ENCODE measurements at regions not wholly inside any gene's neighbourhood (a gene's known extent, or its start where the extent isn't known, plus 50 kb on each side); places are given as distances from the start of the nearest gene placed in this dataset.
"Not testable (repeated sequence)": the region's sequence is repeated elsewhere in the genome, so short reads cannot be mapped to it uniquely, and the experiment has no call there.

DNA sequence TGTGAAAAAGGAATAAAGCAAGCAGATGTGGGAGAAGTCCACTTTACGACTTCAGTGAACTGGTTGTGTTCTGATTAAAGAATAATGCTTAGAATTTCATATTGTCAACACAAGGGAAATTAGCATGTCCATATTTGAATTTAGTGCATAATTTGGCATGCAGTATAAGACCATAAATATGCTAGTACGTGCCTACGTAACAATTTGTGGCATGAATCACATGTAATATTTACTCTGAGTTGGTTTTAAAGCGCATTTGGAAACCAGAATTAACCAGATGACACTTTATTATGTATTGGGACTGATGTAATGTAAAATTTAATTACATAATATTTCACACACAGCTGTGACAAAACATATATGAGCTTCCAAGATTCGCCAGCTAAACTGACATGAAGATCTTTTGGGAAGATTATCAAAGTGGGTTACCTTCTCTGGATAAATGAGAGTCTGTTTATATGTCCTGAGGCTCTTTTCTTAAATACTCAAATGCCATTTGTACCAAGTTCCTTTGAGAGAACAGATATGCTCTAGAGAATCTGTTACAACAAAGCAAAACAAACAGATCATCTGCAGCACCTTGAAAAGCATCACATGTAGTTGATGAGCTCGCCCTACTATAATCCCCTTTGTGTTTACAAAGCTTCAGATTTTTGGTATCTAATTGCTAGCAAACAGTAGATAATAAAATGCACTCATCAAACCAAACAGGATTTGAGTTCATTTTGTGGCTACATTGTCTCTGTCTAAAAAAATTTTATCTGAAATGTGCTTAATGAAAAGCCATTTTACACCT lies 1468.6 kb downstream of the CDH11 start:
- H3K27me3 Mint-ChIP-seq (ENCODE audit: insufficient read depth, unreplicated experiment) = no peaks in the 10 kb centered on the region
- H3K4me1 ChIP-seq = no peaks in the 10 kb centered on the region

DNA sequence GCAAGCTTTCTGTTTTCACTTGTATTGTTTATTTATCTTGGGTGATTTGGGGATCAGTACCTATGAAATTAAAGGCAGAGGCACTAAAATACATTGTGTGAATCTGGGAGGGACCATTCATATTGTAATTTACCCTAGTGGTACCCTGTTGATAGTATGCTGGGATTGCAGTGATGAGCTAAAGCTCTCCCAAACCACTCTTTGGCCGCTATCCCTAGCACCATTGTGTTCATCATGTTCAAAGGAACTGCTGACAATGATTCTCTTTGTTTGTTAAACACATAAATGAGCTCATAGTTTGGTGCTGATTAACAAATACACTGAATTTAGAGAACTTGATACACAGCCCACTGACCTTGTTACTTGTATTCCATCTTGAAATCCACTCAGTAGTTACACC lies 1469.8 kb downstream of the CDH11 start:
- ChIA-PET CTCF (no interaction called here), POLR2A (no interaction called here)
- TF ChIP-seq CTCF (IDR thresholded peaks at IDR 0.05; ENCODE audit: insufficient read depth in 1 of 2, low read depth in 1 of 2, low read length in 1 of 2, severe bottlenecking in 1 of 2, unreplicated experiment in 1 of 2) = no peak
- Mint-ChIP-seq H3K9me3 (ENCODE audit: unreplicated experiment) (no peaks in the 10 kb centered on the region), H3K27ac (ENCODE audit: unreplicated experiment) (no peak overlapping the region), H3K27me3 (ENCODE audit: insufficient read depth, unreplicated experiment) (no peaks in the 10 kb centered on the region), H3K4me1 (ENCODE audit: low read depth, unreplicated experiment) (no peaks in the 10 kb centered on the region), H3K4me3 (ENCODE audit: unreplicated experiment) (no peak overlapping the region), H3K36me3 (ENCODE audit: insufficient read depth, unreplicated experiment) (no peaks in the 10 kb centered on the region)
- Histone ChIP-seq H3K36me3 (ENCODE audit: control insufficient read depth, insufficient read depth, low read length) (no peaks in the 10 kb centered on the region), H3K27me3 (replicated peaks; ENCODE audit: control insufficient read depth, insufficient read depth, low read length) (no peaks in the 10 kb centered on the region), H3K9me3 (no peaks in the 10 kb centered on the region), H3K4me3 (ENCODE audit: low read depth, low read length) (no peak overlapping the region), H3K4me1 (no peaks in the 10 kb centered on the region)
- intact Hi-C loops (cut with micrococcal nuclease; ENCODE audit: unreplicated experiment) = no loop called here
- no peak for DNase-seq
- BruUV-seq (replicated peaks) = no TSS peak

More for the DNA sequence above, 1468.6 kb downstream of the CDH11 start:
- no peaks in the 10 kb centered on the region for H3K9me3 Mint-ChIP-seq (ENCODE audit: unreplicated experiment)
- ChIA-PET CTCF (no interaction called here), POLR2A (no interaction called here)
- H3K9me3 ChIP-seq = no peaks in the 10 kb centered on the region; the same call in 1 of the 2 replicates
- H3K36me3 Mint-ChIP-seq (ENCODE audit: insufficient read depth, unreplicated experiment) = no peaks in the 10 kb centered on the region
- H3K36me3 ChIP-seq (ENCODE audit: control insufficient read depth, insufficient read depth, low read length) = no peaks in the 10 kb centered on the region
- DNase-seq = no peak
- H3K4me3 Mint-ChIP-seq (ENCODE audit: unreplicated experiment) = no peak overlapping the region
- no peak overlapping the region for H3K4me3 ChIP-seq (ENCODE audit: low read depth, low read length)
- no peak overlapping the region for H3K27ac Mint-ChIP-seq (ENCODE audit: unreplicated experiment)
- no peaks in the 10 kb centered on the region for H3K27me3 ChIP-seq (replicated peaks; ENCODE audit: control insufficient read depth, insufficient read depth, low read length)
- intact Hi-C loops (cut with micrococcal nuclease; ENCODE audit: unreplicated experiment) = no loop called here
- H3K4me1 Mint-ChIP-seq (ENCODE audit: low read depth, unreplicated experiment) = no peaks in the 10 kb centered on the region
- no TSS peak for BruUV-seq (replicated peaks)
- no peak for TF ChIP-seq CTCF (IDR thresholded peaks at IDR 0.05; ENCODE audit: insufficient read depth in 1 of 2, low read depth in 1 of 2, low read length in 1 of 2, severe bottlenecking in 1 of 2, unreplicated experiment in 1 of 2)

DNA sequence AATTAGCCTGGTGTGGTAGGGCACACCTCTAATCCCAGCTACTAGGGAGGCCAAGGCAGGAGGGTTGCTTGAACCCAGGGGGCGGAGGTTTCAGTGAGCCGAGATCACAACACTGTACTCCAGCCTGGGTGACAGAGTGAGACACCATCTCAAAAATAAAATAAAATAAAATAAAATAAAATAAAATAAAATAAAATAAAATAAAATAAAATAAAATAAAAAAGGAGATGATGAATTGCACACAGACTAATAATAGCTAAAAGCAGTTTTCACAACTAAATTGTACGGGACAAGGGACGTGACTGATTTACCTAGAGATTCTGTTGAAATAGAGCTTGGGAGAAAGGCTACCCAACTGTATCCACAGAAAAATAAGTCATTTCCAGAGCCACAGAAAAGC lies 1471.3 kb downstream of the CDH11 start:
- no peaks in the 10 kb centered on the region for H3K4me1 Mint-ChIP-seq (ENCODE audit: low read depth, unreplicated experiment)
- no peak for DNase-seq
- no peaks in the 10 kb centered on the region for H3K9me3 ChIP-seq
- BruUV-seq (replicated peaks) = no TSS peak
- no peaks in the 10 kb centered on the region for H3K36me3 Mint-ChIP-seq (ENCODE audit: insufficient read depth, unreplicated experiment)
- H3K4me3 Mint-ChIP-seq (ENCODE audit: unreplicated experiment) = no peak overlapping the region
- H3K4me3 ChIP-seq (ENCODE audit: low read depth, low read length) = no peak overlapping the region
- ChIA-PET CTCF (no interaction called here), POLR2A (no interaction called here)
- no peaks in the 10 kb centered on the region for H3K9me3 Mint-ChIP-seq (ENCODE audit: unreplicated experiment)
- intact Hi-C loops (cut with micrococcal nuclease; ENCODE audit: unreplicated experiment) = no loop called here
- H3K27me3 Mint-ChIP-seq (ENCODE audit: insufficient read depth, unreplicated experiment) = no peaks in the 10 kb centered on the region
- no peak for TF ChIP-seq CTCF (IDR thresholded peaks at IDR 0.05; ENCODE audit: insufficient read depth in 1 of 2, low read depth in 1 of 2, low read length in 1 of 2, severe bottlenecking in 1 of 2, unreplicated experiment in 1 of 2)
- H3K27me3 ChIP-seq (replicated peaks; ENCODE audit: control insufficient read depth, insufficient read depth, low read length) = no peaks in the 10 kb centered on the region
- no peaks in the 10 kb centered on the region for H3K4me1 ChIP-seq
- no peak overlapping the region for H3K27ac Mint-ChIP-seq (ENCODE audit: unreplicated experiment)
- no peaks in the 10 kb centered on the region for H3K36me3 ChIP-seq (ENCODE audit: control insufficient read depth, insufficient read depth, low read length)

DNA sequence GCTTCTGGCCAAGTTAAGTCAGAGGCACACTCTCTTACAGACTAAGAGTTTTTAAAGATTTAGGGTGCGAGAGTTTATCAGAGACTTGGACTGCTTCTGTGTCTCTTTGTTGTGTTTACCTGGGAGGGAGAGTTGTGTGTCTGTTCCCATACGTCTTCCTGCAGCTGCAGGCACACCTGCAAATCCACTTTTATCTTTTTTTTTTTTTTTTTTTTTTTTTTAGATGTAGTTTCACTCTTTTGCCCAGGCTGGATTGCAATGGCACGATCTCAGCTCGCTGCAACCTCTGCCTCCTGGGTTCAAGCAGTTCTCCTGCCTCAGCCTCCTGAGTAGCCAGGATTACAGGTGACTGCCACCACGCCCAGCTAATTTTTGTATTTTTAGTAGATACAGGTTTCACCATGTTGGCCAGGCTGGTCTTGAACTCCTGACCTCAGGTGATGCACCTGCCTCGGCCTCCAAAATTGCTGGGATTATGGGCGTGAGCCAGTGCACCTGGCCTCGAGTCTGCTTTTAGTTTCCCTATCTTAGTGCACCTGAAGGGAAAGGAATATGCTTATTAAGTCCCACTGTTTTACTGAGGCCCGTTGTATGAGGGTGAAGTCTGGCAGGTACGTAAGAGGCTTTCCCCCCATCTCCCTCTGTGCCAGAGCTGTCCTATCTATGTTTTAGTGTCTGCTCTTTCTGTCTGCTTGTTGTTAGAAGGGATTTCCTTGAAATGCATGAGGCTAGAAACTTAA lies 1488.0 kb downstream of the CDH11 start:
- POLR2A ChIA-PET; H3K4me1 Mint-ChIP-seq (ENCODE audit: low read depth, unreplicated experiment); H3K27me3 ChIP-seq (replicated peaks; ENCODE audit: control insufficient read depth, insufficient read depth, low read length); CTCF ChIA-PET; H3K4me1 ChIP-seq; H3K36me3 ChIP-seq (ENCODE audit: control insufficient read depth, insufficient read depth, low read length); H3K36me3 Mint-ChIP-seq (ENCODE audit: insufficient read depth, unreplicated experiment); H3K4me3 ChIP-seq (ENCODE audit: low read depth, low read length); H3K9me3 ChIP-seq; intact Hi-C loops (cut with micrococcal nuclease; ENCODE audit: unreplicated experiment); H3K27ac Mint-ChIP-seq (ENCODE audit: unreplicated experiment); H3K27me3 Mint-ChIP-seq (ENCODE audit: insufficient read depth, unreplicated experiment); DNase-seq; H3K4me3 Mint-ChIP-seq (ENCODE audit: unreplicated experiment); BruUV-seq (replicated peaks): not testable (repeated sequence)
- H3K9me3 Mint-ChIP-seq (ENCODE audit: unreplicated experiment) = peaks cover 28% of the 10 kb centered on the region
